ENCODE measurements at regions not wholly inside any gene's neighbourhood (a gene's known extent, or its start where the extent isn't known, plus 50 kb on each side); places are given as distances from the start of the nearest gene placed in this dataset.

DNA sequence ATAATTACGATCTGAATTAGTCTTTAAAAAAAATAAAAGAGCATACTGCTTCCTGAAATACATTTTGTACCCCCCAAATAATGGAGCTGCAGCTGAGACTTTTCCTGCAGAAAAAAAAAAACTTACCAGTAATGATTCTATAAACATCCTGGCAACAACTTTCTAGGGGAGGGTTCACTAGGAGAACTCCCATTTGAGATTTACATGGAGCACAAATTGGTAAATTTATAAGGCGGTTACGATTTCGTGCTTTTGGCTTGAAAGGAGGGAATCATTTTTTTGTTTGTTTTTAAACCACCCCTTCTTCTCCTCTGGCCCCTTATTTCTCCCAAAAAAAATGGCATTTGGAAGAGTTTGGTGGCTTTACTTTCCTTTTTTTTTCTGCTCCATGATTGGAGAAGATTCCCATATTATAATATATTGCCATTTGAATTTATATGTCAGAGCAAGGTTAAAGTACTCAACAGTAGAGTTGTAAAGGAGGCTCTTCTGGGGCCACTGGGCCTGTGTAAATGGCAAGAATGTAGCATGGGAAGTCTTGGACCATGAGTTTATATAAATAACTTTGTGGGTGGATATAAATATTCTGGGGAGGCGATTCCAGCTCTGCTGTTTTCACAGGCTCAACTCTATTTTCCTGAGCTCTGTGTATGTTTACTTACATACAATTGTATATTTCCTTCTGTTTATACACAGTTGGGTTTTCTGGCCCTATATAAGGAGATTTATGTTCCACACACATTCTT, 159.9 kb downstream of the CSNK1G3 start:
- H3K36me3 Mint-ChIP-seq = no peaks in the 10 kb centered on the region

GRCh38 chr5:123671042-123671441, 159.1 kb downstream of the CSNK1G3 start:
- peaks cover under 1% of the 10 kb centered on the region for H3K36me3 Mint-ChIP-seq
- no peak for DNase-seq (ENCODE audit: low spot score)
- no peak for ATAC-seq
- H3K27ac Mint-ChIP-seq = no peak overlapping the region
- H3K4me3 Mint-ChIP-seq = no peak overlapping the region
- peaks cover 0 to 6% of the 10 kb centered on the region in 2 donors for H3K27me3 Mint-ChIP-seq
- H3K9me3 Mint-ChIP-seq = no peaks in the 10 kb centered on the region
- peaks cover 0 to 3% of the 10 kb centered on the region in 2 donors for H3K4me1 Mint-ChIP-seq (ENCODE audit: low read depth in 2 of 2)

More for the DNA sequence above, 159.9 kb downstream of the CSNK1G3 start:
- no peaks in the 10 kb centered on the region for H3K4me1 Mint-ChIP-seq (ENCODE audit: low read depth in 2 of 2)
- H3K9me3 Mint-ChIP-seq = no peaks in the 10 kb centered on the region
- no peak overlapping the region for H3K27ac Mint-ChIP-seq
- ATAC-seq = no peak
- peaks cover 0 to 6% of the 10 kb centered on the region in 2 donors for H3K27me3 Mint-ChIP-seq
- no peak for DNase-seq (ENCODE audit: low spot score)
- no peak overlapping the region for H3K4me3 Mint-ChIP-seq
